Fibroblast of lung (primary cell): ENCODE measurements at regions not wholly inside any gene's neighbourhood (a gene's known extent, or its start where the extent isn't known, plus 50 kb on each side); places are given as distances from the start of the nearest gene placed in this dataset.
A peak's percentile ranks its signal among the peaks of the same experiment; 100 is the strongest.

Experiments
- DNase-seq, 2 donors: peaks; one replicate each; pipeline versions ENCODE4 v3.0.0 to v3.0.0-alpha.2; 2010; ENCODE audit warnings: low read depth in 2 of 2
- H2AFZ ChIP-seq: 2 replicates; pipeline ENCODE4 v1.5.1; 2012; ENCODE audit warnings: low read length, control low read depth, inconsistent platforms
- H3K27ac ChIP-seq: 2 replicates; pipeline ENCODE4 v1.5.1; 2011; ENCODE audit warnings: low read length, control low read depth; ENCODE audit not compliant: insufficient read depth
- H3K27me3 ChIP-seq: 2 replicates; pipeline ENCODE4 v1.5.1; 2011; ENCODE audit warnings: mild to moderate bottlenecking, low read length; ENCODE audit not compliant: control insufficient read depth, insufficient read depth
- H3K36me3 ChIP-seq: 2 replicates; pipeline ENCODE4 v1.5.1; 2011; ENCODE audit warnings: low read length; ENCODE audit not compliant: control insufficient read depth, insufficient read depth
- H3K4me1 ChIP-seq: 2 replicates; pipeline ENCODE4 v1.5.1; 2011; ENCODE audit warnings: low read length; ENCODE audit not compliant: control insufficient read depth, insufficient read depth; ENCODE audit errors: extremely low read depth
- H3K4me2 ChIP-seq: 2 replicates; pipeline ENCODE4 v1.5.1; 2011; ENCODE audit warnings: low read length, control low read depth; ENCODE audit not compliant: insufficient read depth; ENCODE audit errors: extremely low read depth
- H3K4me3 ChIP-seq, 4 experiments: fragments of 200-600 bp in 1 of 4; sonication (generic) in 1 of 4; replicated peaks in 1 of 4; 2 replicates each; pipeline ENCODE4 v1.5.1; 2011 to 2016; ENCODE audit warnings: low read length in 4 of 4, low read depth in 3 of 4, mild to moderate bottlenecking in 3 of 4, control low read depth in 2 of 4, inconsistent platforms in 1 of 4, mixed read lengths in 1 of 4; ENCODE audit not compliant: insufficient read depth in 1 of 4; ENCODE audit errors: control extremely low read depth in 1 of 4
- H3K79me2 ChIP-seq: 2 replicates; pipeline ENCODE4 v1.5.1; 2012; ENCODE audit warnings: mild to moderate bottlenecking, low read length, inconsistent platforms; ENCODE audit not compliant: control insufficient read depth, insufficient read depth
- H3K9ac ChIP-seq: 2 replicates; pipeline ENCODE4 v1.5.1; 2011; ENCODE audit warnings: mild to moderate bottlenecking, low read length, control low read depth; ENCODE audit not compliant: insufficient read depth
- H3K9me3 ChIP-seq: 2 replicates; pipeline ENCODE4 v1.5.1; 2012; ENCODE audit warnings: low read depth, low read length; ENCODE audit not compliant: control insufficient read depth, insufficient read depth
- H4K20me1 ChIP-seq: 2 replicates; pipeline ENCODE4 v1.5.1; 2011; ENCODE audit warnings: low read length; ENCODE audit not compliant: control insufficient read depth, insufficient read depth; ENCODE audit errors: extremely low read depth
- EZH2 ChIP-seq: IDR thresholded peaks from 2 replicates; pipeline ENCODE4 v1.5.1; 2012; ENCODE audit warnings: low read length, control low read depth, mild to moderate bottlenecking; ENCODE audit errors: missing control alignments
- TF ChIP-seq, protein P1 (sequence below), 2 donors: IDR thresholded peaks in 1 of 2; conservative IDR thresholded peaks in 1 of 2; 1 replicate in 1 of 2; 2 replicates in 1 of 2; pipeline ENCODE4 v1.5.1; 2011 to 2012; ENCODE audit warnings: low read length in 2 of 2, control low read depth in 1 of 2, inconsistent platforms in 1 of 2, low read depth in 1 of 2, mild to moderate bottlenecking in 1 of 2

DNA sequence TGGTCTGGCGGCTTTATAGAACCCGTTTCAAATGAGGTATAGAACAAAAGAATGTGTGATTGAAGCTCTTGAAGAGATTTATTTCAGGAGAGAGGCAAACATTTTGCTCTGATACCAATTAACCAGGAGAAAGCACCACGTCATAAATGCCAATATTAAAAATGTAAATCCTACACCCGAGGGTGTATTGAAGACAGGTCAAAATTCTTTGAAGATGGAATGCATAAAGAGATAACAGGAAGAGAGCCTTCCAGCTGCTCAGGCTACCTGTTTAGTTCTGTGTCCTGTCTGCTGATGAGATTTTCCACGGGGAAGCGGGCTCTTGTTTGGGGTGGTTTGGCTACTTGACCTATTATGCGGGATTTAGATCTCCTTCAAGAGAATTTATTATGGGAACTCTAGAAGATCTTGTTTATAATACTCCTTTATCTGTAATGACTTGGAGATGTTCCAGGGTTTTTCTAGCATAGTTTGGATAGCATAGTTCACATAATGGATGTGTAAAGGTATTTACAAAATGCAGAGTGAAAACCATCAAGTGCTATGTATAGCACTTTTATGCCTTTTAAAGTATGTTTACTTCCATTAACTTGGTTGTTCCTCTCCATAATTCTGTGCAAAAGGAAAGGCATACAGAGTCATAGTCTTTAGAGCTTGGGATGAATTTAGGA is 204.5 kb upstream of the SPRED2 start:
- H3K36me3 ChIP-seq = no peaks in the 10 kb centered on the region
- H3K4me2 ChIP-seq = no peak overlapping the region
- H3K4me3 ChIP-seq = no peak overlapping the region
- H4K20me1 ChIP-seq = no peaks in the 10 kb centered on the region
- no peaks in the 10 kb centered on the region for H3K4me1 ChIP-seq
- peaks cover 6% of the 10 kb centered on the region for H3K27me3 ChIP-seq
- H3K9me3 ChIP-seq = no peaks in the 10 kb centered on the region
- H3K27ac ChIP-seq = no peak overlapping the region
- no peaks in the 10 kb centered on the region for H3K79me2 ChIP-seq
- H3K9ac ChIP-seq = no peak overlapping the region
- no peak overlapping the region for H2AFZ ChIP-seq
- peak in 1 of 2 donors; percentile 53 for DNase-seq
- no peak for TF ChIP-seq EZH2
- TF ChIP-seq, protein P1, sequence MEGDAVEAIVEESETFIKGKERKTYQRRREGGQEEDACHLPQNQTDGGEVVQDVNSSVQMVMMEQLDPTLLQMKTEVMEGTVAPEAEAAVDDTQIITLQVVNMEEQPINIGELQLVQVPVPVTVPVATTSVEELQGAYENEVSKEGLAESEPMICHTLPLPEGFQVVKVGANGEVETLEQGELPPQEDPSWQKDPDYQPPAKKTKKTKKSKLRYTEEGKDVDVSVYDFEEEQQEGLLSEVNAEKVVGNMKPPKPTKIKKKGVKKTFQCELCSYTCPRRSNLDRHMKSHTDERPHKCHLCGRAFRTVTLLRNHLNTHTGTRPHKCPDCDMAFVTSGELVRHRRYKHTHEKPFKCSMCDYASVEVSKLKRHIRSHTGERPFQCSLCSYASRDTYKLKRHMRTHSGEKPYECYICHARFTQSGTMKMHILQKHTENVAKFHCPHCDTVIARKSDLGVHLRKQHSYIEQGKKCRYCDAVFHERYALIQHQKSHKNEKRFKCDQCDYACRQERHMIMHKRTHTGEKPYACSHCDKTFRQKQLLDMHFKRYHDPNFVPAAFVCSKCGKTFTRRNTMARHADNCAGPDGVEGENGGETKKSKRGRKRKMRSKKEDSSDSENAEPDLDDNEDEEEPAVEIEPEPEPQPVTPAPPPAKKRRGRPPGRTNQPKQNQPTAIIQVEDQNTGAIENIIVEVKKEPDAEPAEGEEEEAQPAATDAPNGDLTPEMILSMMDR (conservative IDR thresholded peaks at IDR 0.05 in 1 of 2, IDR thresholded peaks at IDR 0.05 in 1 of 2; ENCODE audit: low read depth in 1 of 2, low read length in 2 of 2) = no peak

DNA sequence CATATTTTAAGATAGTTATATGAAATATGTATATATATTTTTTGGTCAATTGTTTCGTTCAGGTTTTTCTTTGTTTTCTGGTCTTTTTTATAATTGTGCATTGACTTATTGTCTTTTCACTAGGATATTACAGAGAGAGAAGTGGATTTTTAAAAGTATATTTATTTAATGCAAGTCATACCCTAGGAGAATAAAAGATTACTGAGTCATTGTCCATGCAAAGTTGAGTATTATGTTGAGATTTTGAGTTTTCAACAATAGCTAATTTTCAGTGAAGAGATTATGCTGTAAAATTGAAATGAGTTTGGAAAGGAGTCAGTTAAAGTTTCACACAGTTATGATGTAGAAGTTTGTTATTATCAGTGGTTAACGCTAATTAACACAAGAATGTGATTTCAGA is 203.6 kb upstream of the SPRED2 start:
- TF ChIP-seq EZH2 = no peak
- TF ChIP-seq, protein P1 (conservative IDR thresholded peaks at IDR 0.05 in 1 of 2, IDR thresholded peaks at IDR 0.05 in 1 of 2; ENCODE audit: low read depth in 1 of 2, low read length in 2 of 2) = no peak
- H3K9ac ChIP-seq = no peak overlapping the region
- no peaks in the 10 kb centered on the region for H3K36me3 ChIP-seq
- no peak for DNase-seq
- H3K27ac ChIP-seq = no peak overlapping the region
- no peaks in the 10 kb centered on the region for H3K9me3 ChIP-seq
- H3K27me3 ChIP-seq = peaks cover 6% of the 10 kb centered on the region
- H3K79me2 ChIP-seq = no peaks in the 10 kb centered on the region
- H2AFZ ChIP-seq = no peak overlapping the region
- H3K4me3 ChIP-seq = no peak overlapping the region
- H4K20me1 ChIP-seq = no peaks in the 10 kb centered on the region
- H3K4me2 ChIP-seq = no peak overlapping the region
- no peaks in the 10 kb centered on the region for H3K4me1 ChIP-seq

DNA sequence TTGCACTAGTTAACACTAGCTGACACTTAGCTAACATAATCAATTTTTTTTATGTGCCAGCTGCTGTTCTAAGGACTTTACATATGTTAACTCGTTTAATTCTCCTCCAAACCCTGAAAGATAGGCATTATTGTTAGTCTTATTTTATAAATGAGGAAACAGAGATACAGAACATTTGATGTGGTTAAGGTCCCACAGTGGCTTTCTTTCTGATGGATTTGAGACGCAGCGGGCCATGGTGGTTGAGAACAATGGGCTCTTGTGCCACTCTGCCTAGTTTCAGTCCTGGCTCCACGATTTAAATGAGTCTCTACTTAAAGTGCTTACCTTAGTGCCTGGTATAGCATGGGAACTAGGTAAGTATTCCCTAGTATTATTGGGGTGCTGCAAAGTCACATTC is 201.9 kb upstream of the SPRED2 start:
- no peak for DNase-seq
- no peak overlapping the region for H3K9ac ChIP-seq
- TF ChIP-seq, protein P1 (conservative IDR thresholded peaks at IDR 0.05 in 1 of 2, IDR thresholded peaks at IDR 0.05 in 1 of 2; ENCODE audit: low read depth in 1 of 2, low read length in 2 of 2) = no peak
- TF ChIP-seq EZH2 = no peak
- no peak overlapping the region for H3K4me2 ChIP-seq
- no peaks in the 10 kb centered on the region for H3K9me3 ChIP-seq
- no peaks in the 10 kb centered on the region for H3K79me2 ChIP-seq
- no peak overlapping the region for H3K27ac ChIP-seq
- H3K36me3 ChIP-seq = no peaks in the 10 kb centered on the region
- H3K4me1 ChIP-seq = no peaks in the 10 kb centered on the region
- no peak overlapping the region for H3K4me3 ChIP-seq
- H3K27me3 ChIP-seq = peaks cover 3% of the 10 kb centered on the region
- no peak overlapping the region for H2AFZ ChIP-seq
- no peaks in the 10 kb centered on the region for H4K20me1 ChIP-seq
